Dermis blood vessel endothelial cell (primary cell): ENCODE measurements at regions not wholly inside any gene's neighbourhood (a gene's known extent, or its start where the extent isn't known, plus 50 kb on each side); places are given as distances from the start of the nearest gene placed in this dataset.
"Not testable (repeated sequence)": the region's sequence is repeated elsewhere in the genome, so short reads cannot be mapped to it uniquely, and the experiment has no call there.

Experiments used
- DNase-seq: peaks from one replicate; pipeline ENCODE4 v3.0.0; 2010

- no peak for DNase-seq
Observed at GRCh38 chr10:3406556-3406955, 234.0 kb upstream of the PITRM1 start.

- DNase-seq: no peak
Observed at GRCh38 chr10:3404381-3404780, 231.8 kb upstream of the PITRM1 start.

- DNase-seq: no peak
Observed at GRCh38 chr10:3402187-3402751, 229.7 kb upstream of the PITRM1 start.

- DNase-seq: no peak
Observed at GRCh38 chr10:3401491-3401938, 228.9 kb upstream of the PITRM1 start.

GRCh38 chr10:3400348-3400747 is 227.8 kb upstream of the PITRM1 start:
- peak; percentile 83 for DNase-seq

- peak; percentile 65 for DNase-seq
Observed at GRCh38 chr10:3399756-3400155, 227.2 kb upstream of the PITRM1 start.

GRCh38 chr10:3398825-3399646 is 226.5 kb upstream of the PITRM1 start:
- peak; percentile 88 for DNase-seq

GRCh38 chr10:3397846-3398245 is 225.3 kb upstream of the PITRM1 start:
- DNase-seq: no peak

GRCh38 chr10:3397231-3397630 is 224.6 kb upstream of the PITRM1 start:
- DNase-seq: peak; percentile 21

- DNase-seq: no peak
Observed at GRCh38 chr10:3396116-3396515, 223.5 kb upstream of the PITRM1 start.

GRCh38 chr10:3395458-3395861 is 222.9 kb upstream of the PITRM1 start:
- DNase-seq: peak; percentile 30

- no peak for DNase-seq
Observed at GRCh38 chr10:3395041-3395440, 222.5 kb upstream of the PITRM1 start.

GRCh38 chr10:3393958-3394357 is 221.4 kb upstream of the PITRM1 start:
- no peak for DNase-seq

GRCh38 chr10:3391657-3392056 is 219.1 kb upstream of the PITRM1 start:
- DNase-seq: no peak

- DNase-seq: no peak
Observed at GRCh38 chr10:3389130-3389529, 216.5 kb upstream of the PITRM1 start.

GRCh38 chr10:3385487-3385886 is 212.9 kb upstream of the PITRM1 start:
- DNase-seq: no peak

- DNase-seq: no peak
Observed at GRCh38 chr10:3382092-3382491, 209.5 kb upstream of the PITRM1 start.

- no peak for DNase-seq
Observed at GRCh38 chr10:3380406-3381050, 207.9 kb upstream of the PITRM1 start.

GRCh38 chr10:3376631-3377030 is 204.0 kb upstream of the PITRM1 start:
- DNase-seq: no peak

GRCh38 chr10:3375505-3375904 is 202.9 kb upstream of the PITRM1 start:
- DNase-seq: no peak

- DNase-seq: no peak
Observed at GRCh38 chr10:3374914-3375313, 202.3 kb upstream of the PITRM1 start.

GRCh38 chr10:3373374-3374027 is 200.9 kb upstream of the PITRM1 start:
- not testable (repeated sequence) for DNase-seq

- no peak for DNase-seq
Observed at GRCh38 chr10:3372281-3372680, 199.7 kb upstream of the PITRM1 start.
